Spinal cord (tissue), 9 donors: ENCODE measurements at regions not wholly inside any gene's neighbourhood (a gene's known extent, or its start where the extent isn't known, plus 50 kb on each side); places are given as distances from the start of the nearest gene placed in this dataset.

Source experiments
- DNase-seq, 6 donors: peaks; one replicate each; pipeline versions ENCODE4 v3.0.0 to v3.0.0-alpha.2; 2013 to 2015; ENCODE audit warnings: low spot score in 6 of 6, low read depth in 4 of 6
- H3K27ac ChIP-seq: one replicate; pipeline ENCODE4 v1.5.1; 2013; ENCODE audit warnings: low read depth, low read length, control low read depth
- H3K27me3 ChIP-seq: one replicate; pipeline ENCODE4 v1.6.1; 2013; ENCODE audit warnings: low read length; ENCODE audit not compliant: control insufficient read depth, insufficient read depth
- H3K36me3 ChIP-seq: one replicate; pipeline ENCODE4 v1.6.1; 2013; ENCODE audit warnings: low read length; ENCODE audit not compliant: control insufficient read depth, insufficient read depth
- H3K4me1 ChIP-seq: one replicate; pipeline ENCODE4 v1.6.1; 2013; ENCODE audit warnings: low read length; ENCODE audit not compliant: control insufficient read depth, insufficient read depth
- H3K4me3 ChIP-seq: one replicate; pipeline ENCODE4 v1.5.1; 2013; ENCODE audit warnings: low read depth, low read length, control low read depth
- H3K9me3 ChIP-seq: one replicate; pipeline ENCODE4 v1.6.1; 2013; ENCODE audit warnings: low read length; ENCODE audit not compliant: control insufficient read depth, insufficient read depth
- WGBS: methylation state at CpG from one replicate; pipeline ENCODE4 v1.1.5; 2013; ENCODE audit warnings: missing lambda C conversion rate; ENCODE audit not compliant: insufficient coverage; 5-methylcytosine and 5-hydroxymethylcytosine counted together
- donor health status: healthy.

DNA sequence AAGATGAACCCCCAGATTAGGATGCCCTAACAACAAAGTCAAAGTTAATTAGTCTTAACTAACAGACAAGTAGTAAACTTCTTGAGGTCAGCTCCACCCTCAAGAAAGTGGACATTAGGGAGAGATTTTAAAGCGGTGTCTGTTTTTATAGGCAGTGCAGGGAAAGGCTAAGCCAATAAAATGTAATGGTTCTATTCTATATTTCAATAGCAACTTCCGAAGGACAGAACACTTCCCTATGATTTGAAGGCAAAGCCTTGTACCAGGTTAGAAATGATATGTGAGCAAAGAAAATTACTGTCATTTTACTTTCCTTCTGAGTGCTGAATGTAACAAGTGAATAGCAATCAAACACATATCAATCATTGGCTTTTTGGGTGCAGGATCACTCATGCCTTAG is 455.2 kb downstream of the ISL1 start:
- Histone ChIP-seq H3K27me3 (no peaks in the 10 kb centered on the region), H3K4me1 (no peaks in the 10 kb centered on the region), H3K27ac (no peak overlapping the region), H3K4me3 (no peak overlapping the region), H3K36me3 (no peaks in the 10 kb centered on the region), H3K9me3 (no peaks in the 10 kb centered on the region)
- no peak for DNase-seq
- WGBS = no CpG with 5 or more reads among the region's 2 CpGs

- Histone ChIP-seq H3K4me3 (no peak overlapping the region), H3K27me3 (no peaks in the 10 kb centered on the region), H3K4me1 (no peaks in the 10 kb centered on the region), H3K9me3 (no peaks in the 10 kb centered on the region), H3K27ac (no peak overlapping the region), H3K36me3 (no peaks in the 10 kb centered on the region)
- WGBS = 93% methylated on average over 5 of the region's 7 CpGs
- DNase-seq = no peak
These were observed 460.6 kb downstream of the ISL1 start for GRCh38 chr5:51843893-51844292.

GRCh38 chr5:51846015-51846414 is 462.8 kb downstream of the ISL1 start:
- no CpG with 5 or more reads among the region's 2 CpGs for WGBS
- H3K27me3 ChIP-seq = no peaks in the 10 kb centered on the region
- H3K9me3 ChIP-seq = no peaks in the 10 kb centered on the region
- DNase-seq = no peak
- H3K36me3 ChIP-seq = no peaks in the 10 kb centered on the region
- no peak overlapping the region for H3K27ac ChIP-seq
- H3K4me1 ChIP-seq = no peaks in the 10 kb centered on the region
- no peak overlapping the region for H3K4me3 ChIP-seq

- H3K27ac ChIP-seq = no peak overlapping the region
- no peaks in the 10 kb centered on the region for H3K9me3 ChIP-seq
- 53% methylated on average over 2 of the region's 4 CpGs for WGBS
- H3K27me3 ChIP-seq = no peaks in the 10 kb centered on the region
- DNase-seq = no peak
- no peaks in the 10 kb centered on the region for H3K4me1 ChIP-seq
- no peak overlapping the region for H3K4me3 ChIP-seq
- H3K36me3 ChIP-seq = no peaks in the 10 kb centered on the region
These were observed 476.4 kb downstream of the ISL1 start for GRCh38 chr5:51859624-51860023.

- no CpG with 5 or more reads among the region's 1 CpG for WGBS
- Histone ChIP-seq H3K27ac (no peak overlapping the region), H3K27me3 (no peaks in the 10 kb centered on the region)
These were observed 477.3 kb downstream of the ISL1 start for GRCh38 chr5:51860532-51861018.

DNA sequence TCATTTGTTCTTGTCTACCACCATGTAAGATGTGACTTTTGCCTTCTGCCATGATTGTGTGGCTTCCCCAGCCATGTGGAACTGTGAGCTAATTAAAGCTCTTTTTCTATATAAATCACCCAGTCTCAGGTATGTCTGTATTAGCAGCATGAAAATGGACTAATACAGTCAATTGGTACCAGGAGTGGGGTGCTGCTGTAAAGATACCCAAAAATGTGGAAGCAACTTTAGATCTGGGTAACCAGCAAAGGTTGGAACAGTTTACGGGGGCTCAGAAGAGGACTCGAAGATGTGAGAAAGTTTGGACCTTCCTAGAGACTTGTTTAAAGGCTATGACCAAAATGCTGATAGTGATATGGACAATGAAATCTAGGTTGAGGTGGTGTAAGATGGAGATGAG is 488.9 kb downstream of the ISL1 start:
- H3K9me3 ChIP-seq = no peaks in the 10 kb centered on the region
- no peaks in the 10 kb centered on the region for H3K36me3 ChIP-seq
- no peaks in the 10 kb centered on the region for H3K4me1 ChIP-seq
- no peak overlapping the region for H3K4me3 ChIP-seq
- no peak overlapping the region for H3K27ac ChIP-seq
- no peaks in the 10 kb centered on the region for H3K27me3 ChIP-seq
- WGBS = 96% methylated on average over 2 of the region's 2 CpGs
- DNase-seq = no peak

More at GRCh38 chr5:51860532-51861018, 477.3 kb downstream of the ISL1 start:
- Histone ChIP-seq H3K4me3 (no peak overlapping the region), H3K4me1 (no peaks in the 10 kb centered on the region), H3K9me3 (no peaks in the 10 kb centered on the region), H3K36me3 (no peaks in the 10 kb centered on the region)
- DNase-seq = no peak

DNA sequence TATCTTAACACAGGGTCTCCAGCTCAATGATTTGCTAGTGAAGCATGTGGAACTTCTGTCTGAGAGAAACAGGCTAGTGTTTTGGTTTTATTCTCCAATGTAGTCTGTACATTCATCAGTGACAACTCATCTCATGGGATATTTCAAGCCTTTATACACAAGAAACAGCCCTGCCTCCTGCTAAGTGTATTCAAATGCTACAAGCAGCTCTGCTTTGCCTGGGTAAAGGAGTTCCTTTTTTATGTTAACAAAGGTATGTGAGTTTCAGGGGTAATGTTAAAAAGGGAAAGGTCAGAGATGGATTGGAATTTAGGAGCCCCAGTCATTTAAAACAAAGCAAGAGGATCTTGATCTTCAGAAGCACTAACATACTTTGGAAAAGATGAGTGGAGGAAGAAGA is 498.7 kb downstream of the ISL1 start:
- DNase-seq = peak in 1 of 6 donors; percentile 10
- H3K4me1 ChIP-seq = no peaks in the 10 kb centered on the region
- no peaks in the 10 kb centered on the region for H3K27me3 ChIP-seq
- H3K4me3 ChIP-seq = no peak overlapping the region
- H3K9me3 ChIP-seq = no peaks in the 10 kb centered on the region
- no peak overlapping the region for H3K27ac ChIP-seq
- H3K36me3 ChIP-seq = no peaks in the 10 kb centered on the region

- WGBS = 0% methylated on average over 1 of the region's 1 CpG
- Histone ChIP-seq H3K27me3 (no peaks in the 10 kb centered on the region), H3K9me3 (no peaks in the 10 kb centered on the region), H3K4me3 (no peak overlapping the region), H3K27ac (no peak overlapping the region), H3K4me1 (no peaks in the 10 kb centered on the region), H3K36me3 (no peaks in the 10 kb centered on the region)
- DNase-seq = no peak
These were observed 499.4 kb downstream of the ISL1 start for GRCh38 chr5:51882647-51883046.

- H3K4me1 ChIP-seq = no peaks in the 10 kb centered on the region
- H3K4me3 ChIP-seq = no peak overlapping the region
- no peak overlapping the region for H3K27ac ChIP-seq
- no peaks in the 10 kb centered on the region for H3K9me3 ChIP-seq
- no CpG with 5 or more reads among the region's 2 CpGs for WGBS
- no peak for DNase-seq
- no peaks in the 10 kb centered on the region for H3K27me3 ChIP-seq
- H3K36me3 ChIP-seq = no peaks in the 10 kb centered on the region
These were observed 506.5 kb downstream of the ISL1 start for GRCh38 chr5:51889703-51890102.

- no peaks in the 10 kb centered on the region for H3K36me3 ChIP-seq
- H3K27me3 ChIP-seq = no peaks in the 10 kb centered on the region
- no CpG with 5 or more reads among the region's 5 CpGs for WGBS
- no peaks in the 10 kb centered on the region for H3K9me3 ChIP-seq
- H3K4me3 ChIP-seq = no peak overlapping the region
- no peaks in the 10 kb centered on the region for H3K4me1 ChIP-seq
- H3K27ac ChIP-seq = no peak overlapping the region
- DNase-seq = no peak
These were observed 507.3 kb downstream of the ISL1 start for GRCh38 chr5:51890435-51891116.
